Neural progenitor cell (in vitro differentiated cells): ENCODE measurements at regions not wholly inside any gene's neighbourhood (a gene's known extent, or its start where the extent isn't known, plus 50 kb on each side); places are given as distances from the start of the nearest gene placed in this dataset.

Experiments
- DNase-seq: peaks from one replicate; pipeline ENCODE4 v3.0.0-alpha.2; 2016; ENCODE audit warnings: low spot score
- H2AFZ ChIP-seq: fragments of 200-600 bp; sonication (generic); replicated peaks from 2 replicates; pipeline ENCODE4 v1.6.1; 2016; ENCODE audit warnings: antibody characterized with exemption
- H3F3A ChIP-seq: fragments of 200-600 bp; sonication (generic); 2 replicates; pipeline ENCODE4 v1.6.1; 2016; ENCODE audit warnings: antibody characterized with exemption, low read depth
- H3K27ac ChIP-seq: fragments of 200-600 bp; sonication (generic); 2 replicates; pipeline ENCODE4 v1.5.1; 2016; ENCODE audit warnings: mild to moderate bottlenecking
- H3K27me3 ChIP-seq: fragments of 200-600 bp; sonication (generic); 2 replicates; pipeline ENCODE4 v1.6.1; 2016; ENCODE audit warnings: mild to moderate bottlenecking, moderate library complexity
- H3K36me3 ChIP-seq: fragments of 200-600 bp; sonication (generic); 2 replicates; pipeline ENCODE4 v1.5.1; 2016
- H3K4me1 ChIP-seq: fragments of 200-600 bp; sonication (generic); 2 replicates; pipeline ENCODE4 v1.6.1; 2016; ENCODE audit warnings: mixed run types
- H3K4me2 ChIP-seq: fragments of 200-600 bp; sonication (generic); 2 replicates; pipeline ENCODE4 v1.6.1; 2016
- H3K4me3 ChIP-seq: fragments of 200-600 bp; sonication (generic); 2 replicates; pipeline ENCODE4 v1.5.1; 2016
- H3K79me2 ChIP-seq: fragments of 200-600 bp; sonication (generic); 2 replicates; pipeline ENCODE4 v1.6.1; 2016; ENCODE audit warnings: low read depth
- H3K9ac ChIP-seq: fragments of 200-600 bp; sonication (generic); 2 replicates; pipeline ENCODE4 v1.6.1; 2016
- H3K9me3 ChIP-seq: fragments of 200-600 bp; sonication (generic); 2 replicates; pipeline ENCODE4 v1.5.1; 2016; ENCODE audit warnings: low read depth
- H4K20me1 ChIP-seq: fragments of 200-600 bp; sonication (generic); 2 replicates; pipeline ENCODE4 v1.6.1; 2016; ENCODE audit warnings: low read depth
- H3K27ac Mint-ChIP-seq: 3 replicates; pipeline ENCODE4 v1.8.0; 2021; ENCODE audit warnings: mixed read lengths
- H3K27me3 Mint-ChIP-seq: 2 replicates; pipeline ENCODE4 v1.8.0; 2022; ENCODE audit warnings: low read depth, mild to moderate bottlenecking, inconsistent platforms, moderate library complexity, mixed read lengths; ENCODE audit not compliant: insufficient read depth
- H3K36me3 Mint-ChIP-seq: 3 replicates; pipeline ENCODE4 v1.8.0; 2021; ENCODE audit warnings: mixed read lengths
- H3K4me1 Mint-ChIP-seq: 3 replicates; pipeline ENCODE4 v1.8.0; 2021; ENCODE audit warnings: mixed read lengths
- H3K4me3 Mint-ChIP-seq: 3 replicates; pipeline ENCODE4 v1.8.0; 2021; ENCODE audit warnings: mild to moderate bottlenecking, moderate library complexity, mixed read lengths
- H3K9me3 Mint-ChIP-seq: 3 replicates; pipeline ENCODE4 v1.8.0; 2020; ENCODE audit warnings: mixed read lengths
- CTCF ChIP-seq: fragments of 200-600 bp; sonication (generic); IDR thresholded peaks from 2 replicates; pipeline ENCODE4 v1.5.1; 2017; ENCODE audit warnings: antibody characterized with exemption, mild to moderate bottlenecking
- EZH2 ChIP-seq: fragments of 200-600 bp; sonication (generic); IDR thresholded peaks from 2 replicates; pipeline ENCODE4 v1.6.1; 2017; ENCODE audit warnings: antibody characterized with exemption, mild to moderate bottlenecking, moderate library complexity
- EZH2phosphoT487 ChIP-seq: fragments of 200-600 bp; sonication (generic); IDR thresholded peaks from 2 replicates; pipeline ENCODE4 v1.6.1; 2017; ENCODE audit warnings: antibody characterized with exemption

- no peaks in the 10 kb centered on the region for H3K9me3 Mint-ChIP-seq
- peak overlapping the region; percentile 30 for H3K27ac Mint-ChIP-seq
- H4K20me1 ChIP-seq, result no peaks in the 10 kb centered on the region
These were observed 536.6 kb upstream of the CXADR start for GRCh38 chr21:16976193-16976592.

GRCh38 chr21:16978309-16978895 lies 534.4 kb upstream of the CXADR start:
- Mint-ChIP-seq H3K4me1 (peaks cover 36% of the 10 kb centered on the region), H3K27me3 (peaks cover 6% of the 10 kb centered on the region), H3K36me3 (no peaks in the 10 kb centered on the region), H3K27ac (no peak overlapping the region), H3K9me3 (no peaks in the 10 kb centered on the region), H3K4me3 (no peak overlapping the region)
- no peaks in the 10 kb centered on the region for H3K27me3 ChIP-seq
- no peaks in the 10 kb centered on the region for H3F3A ChIP-seq
- no peak for DNase-seq
- H3K9me3 ChIP-seq, result no peaks in the 10 kb centered on the region
- no peaks in the 10 kb centered on the region for H4K20me1 ChIP-seq
- H2AFZ ChIP-seq, result peak overlapping the region; percentile 27
- no peaks in the 10 kb centered on the region for H3K79me2 ChIP-seq
- peaks cover 9% of the 10 kb centered on the region for H3K4me1 ChIP-seq
- TF ChIP-seq EZH2phosphoT487, result no peak
- no peak for TF ChIP-seq EZH2
- TF ChIP-seq CTCF, result no peak
- H3K36me3 ChIP-seq, result no peaks in the 10 kb centered on the region
- H3K27ac ChIP-seq, result no peak overlapping the region
- H3K4me3 ChIP-seq, result no peak overlapping the region
- H3K9ac ChIP-seq, result no peak overlapping the region
- H3K4me2 ChIP-seq, result no peak overlapping the region

More at GRCh38 chr21:16976193-16976592, 536.6 kb upstream of the CXADR start:
- H3K27me3 ChIP-seq, result no peaks in the 10 kb centered on the region
- peaks cover 9% of the 10 kb centered on the region for H3K4me1 ChIP-seq
- peaks cover 10% of the 10 kb centered on the region for H3F3A ChIP-seq
- DNase-seq, result no peak
- no peak overlapping the region for H3K4me2 ChIP-seq
- no peak overlapping the region for H3K27ac ChIP-seq
- TF ChIP-seq EZH2 (no peak), EZH2phosphoT487 (no peak), CTCF (no peak)
- no peak overlapping the region for H2AFZ ChIP-seq
- Mint-ChIP-seq H3K4me3 (no peak overlapping the region), H3K36me3 (no peaks in the 10 kb centered on the region), H3K4me1 (peaks cover 38% of the 10 kb centered on the region), H3K27me3 (peaks cover 2% of the 10 kb centered on the region)
- H3K36me3 ChIP-seq, result no peaks in the 10 kb centered on the region
- H3K9me3 ChIP-seq, result no peaks in the 10 kb centered on the region
- no peak overlapping the region for H3K4me3 ChIP-seq
- H3K9ac ChIP-seq, result no peak overlapping the region
- no peaks in the 10 kb centered on the region for H3K79me2 ChIP-seq

- Mint-ChIP-seq H3K9me3 (no peaks in the 10 kb centered on the region), H3K27me3 (peaks cover 6% of the 10 kb centered on the region), H3K27ac (no peak overlapping the region), H3K4me3 (no peak overlapping the region), H3K4me1 (peaks cover 34% of the 10 kb centered on the region), H3K36me3 (no peaks in the 10 kb centered on the region)
- Histone ChIP-seq H4K20me1 (no peaks in the 10 kb centered on the region), H3K9me3 (no peaks in the 10 kb centered on the region), H3K4me1 (peaks cover 9% of the 10 kb centered on the region), H3K27me3 (no peaks in the 10 kb centered on the region), H3K27ac (no peak overlapping the region), H3K4me2 (no peak overlapping the region), H3K36me3 (no peaks in the 10 kb centered on the region), H3K9ac (no peak overlapping the region), H2AFZ (no peak overlapping the region), H3F3A (no peaks in the 10 kb centered on the region), H3K4me3 (no peak overlapping the region), H3K79me2 (no peaks in the 10 kb centered on the region)
- no peak for TF ChIP-seq CTCF
- TF ChIP-seq EZH2, result no peak
- no peak for TF ChIP-seq EZH2phosphoT487
- no peak for DNase-seq
These were observed 533.3 kb upstream of the CXADR start for GRCh38 chr21:16979574-16979973.
